Fibroblast of mammary gland (primary cell): ENCODE measurements at regions not wholly inside any gene's neighbourhood (a gene's known extent, or its start where the extent isn't known, plus 50 kb on each side); places are given as distances from the start of the nearest gene placed in this dataset.
A peak's percentile ranks its signal among the peaks of the same experiment; 100 is the strongest.

ENCODE experiments used
- DNase-seq: peaks from one replicate; pipeline ENCODE4 v3.0.0-alpha.2; 2010; ENCODE audit warnings: low read depth
- H3K4me3 ChIP-seq: 2 replicates; pipeline ENCODE4 v1.5.1; 2011; ENCODE audit warnings: low read depth, mild to moderate bottlenecking, low read length, moderate library complexity; ENCODE audit not compliant: control insufficient read depth
- TF ChIP-seq, protein P1 (sequence below): conservative IDR thresholded peaks from 2 replicates; pipeline ENCODE4 v1.5.1; 2011; ENCODE audit warnings: low read depth, low read length, inconsistent platforms; ENCODE audit not compliant: control insufficient read depth, insufficient read depth

DNA sequence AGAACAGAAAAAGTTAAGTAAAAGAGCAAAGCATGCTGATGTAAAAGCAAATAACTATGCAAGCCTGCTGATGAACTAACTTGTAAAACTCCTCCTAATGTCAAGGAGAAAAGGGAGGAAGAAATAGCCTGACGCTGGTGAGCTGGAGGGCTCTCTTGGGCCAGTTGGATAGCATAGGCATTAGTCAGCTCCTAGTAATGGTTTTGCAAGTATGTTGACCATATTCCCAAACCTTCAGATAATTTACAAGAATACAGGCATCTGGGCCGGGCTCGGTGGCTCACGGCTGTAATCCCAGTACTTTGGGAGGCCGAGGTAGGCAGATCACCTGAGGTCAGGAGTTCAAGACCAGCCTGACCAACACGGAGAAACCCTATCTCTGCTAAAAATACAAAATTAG lies 871.4 kb downstream of the C12orf50 start:
- no peak overlapping the region for H3K4me3 ChIP-seq
- peak; percentile 96 for DNase-seq
- TF ChIP-seq, protein P1, sequence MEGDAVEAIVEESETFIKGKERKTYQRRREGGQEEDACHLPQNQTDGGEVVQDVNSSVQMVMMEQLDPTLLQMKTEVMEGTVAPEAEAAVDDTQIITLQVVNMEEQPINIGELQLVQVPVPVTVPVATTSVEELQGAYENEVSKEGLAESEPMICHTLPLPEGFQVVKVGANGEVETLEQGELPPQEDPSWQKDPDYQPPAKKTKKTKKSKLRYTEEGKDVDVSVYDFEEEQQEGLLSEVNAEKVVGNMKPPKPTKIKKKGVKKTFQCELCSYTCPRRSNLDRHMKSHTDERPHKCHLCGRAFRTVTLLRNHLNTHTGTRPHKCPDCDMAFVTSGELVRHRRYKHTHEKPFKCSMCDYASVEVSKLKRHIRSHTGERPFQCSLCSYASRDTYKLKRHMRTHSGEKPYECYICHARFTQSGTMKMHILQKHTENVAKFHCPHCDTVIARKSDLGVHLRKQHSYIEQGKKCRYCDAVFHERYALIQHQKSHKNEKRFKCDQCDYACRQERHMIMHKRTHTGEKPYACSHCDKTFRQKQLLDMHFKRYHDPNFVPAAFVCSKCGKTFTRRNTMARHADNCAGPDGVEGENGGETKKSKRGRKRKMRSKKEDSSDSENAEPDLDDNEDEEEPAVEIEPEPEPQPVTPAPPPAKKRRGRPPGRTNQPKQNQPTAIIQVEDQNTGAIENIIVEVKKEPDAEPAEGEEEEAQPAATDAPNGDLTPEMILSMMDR: no peak

DNA sequence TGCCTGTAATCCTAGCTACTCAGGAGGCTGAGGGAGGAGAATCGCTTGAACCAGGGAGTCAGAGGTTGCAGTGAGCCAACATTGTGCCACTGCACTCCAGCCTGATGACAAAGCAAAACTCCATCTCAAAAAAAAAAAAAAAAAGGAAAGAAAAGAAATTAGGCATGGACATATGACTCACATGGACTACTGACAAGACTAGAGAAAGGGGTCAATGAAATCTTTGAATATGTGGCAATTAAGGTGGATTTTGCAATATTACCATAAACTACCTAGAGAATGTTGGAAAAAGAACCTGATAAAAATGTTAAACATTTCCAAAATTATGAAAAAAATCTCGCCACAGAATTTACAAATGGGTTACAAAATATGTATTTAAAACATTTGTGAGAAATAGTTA lies 873.6 kb downstream of the C12orf50 start:
- no peak overlapping the region for H3K4me3 ChIP-seq
- TF ChIP-seq, protein P1: no peak
- DNase-seq: peak; percentile 84

GRCh38 chr12:87152841-87153528 lies 876.2 kb downstream of the C12orf50 start:
- TF ChIP-seq, protein P1: no peak
- no peak overlapping the region for H3K4me3 ChIP-seq
- DNase-seq: no peak

- TF ChIP-seq, protein P1: no peak
- no peak overlapping the region for H3K4me3 ChIP-seq
- DNase-seq: no peak
Measured at GRCh38 chr12:87152075-87152474, 877.1 kb downstream of the C12orf50 start.

- TF ChIP-seq, protein P1: no peak
- H3K4me3 ChIP-seq: no peak overlapping the region
- DNase-seq: peak; percentile 7
Measured at GRCh38 chr12:87150969-87151662, 878.1 kb downstream of the C12orf50 start.

- no peak overlapping the region for H3K4me3 ChIP-seq
- TF ChIP-seq, protein P1: no peak
- peak; percentile 21 for DNase-seq
Measured at GRCh38 chr12:87142342-87142741, 886.2 kb upstream of the MGAT4C start.

GRCh38 chr12:87141091-87141490 lies 884.9 kb upstream of the MGAT4C start:
- TF ChIP-seq, protein P1: no peak
- no peak for DNase-seq
- no peak overlapping the region for H3K4me3 ChIP-seq
